ENCODE measurements at regions not wholly inside any gene's neighbourhood (a gene's known extent, or its start where the extent isn't known, plus 50 kb on each side); places are given as distances from the start of the nearest gene placed in this dataset.

DNA sequence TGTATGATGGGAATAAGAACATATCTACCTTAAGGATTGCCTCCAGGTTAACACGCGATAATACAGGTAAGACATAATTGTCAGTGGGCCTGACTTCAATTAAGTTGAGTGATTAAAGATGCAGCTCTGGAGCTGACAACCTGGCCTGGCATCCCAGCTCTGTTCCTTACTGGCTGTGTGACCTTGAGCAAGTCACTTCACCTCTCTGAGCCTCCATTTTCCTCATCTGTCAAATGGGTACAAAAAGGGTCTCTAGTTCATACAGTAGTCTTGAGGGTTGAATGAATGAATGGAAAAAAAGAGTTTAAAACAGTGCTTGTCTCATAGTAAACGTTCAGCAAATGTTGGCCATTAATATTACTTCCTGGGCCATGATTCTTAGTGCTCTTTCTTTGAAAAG lies 213.9 kb downstream of the PHETA1 start:
- H3K27me3 ChIP-seq (ENCODE audit: control insufficient read depth in 3 of 3, insufficient read depth in 3 of 3, low read length in 3 of 3): peaks cover 13 to 37% (median 24%) of the 10 kb centered on the region in 3 donors
- H3K9ac ChIP-seq (ENCODE audit: low read depth in 1 of 3, low read length in 3 of 3): no peak overlapping the region
- peaks cover 0 to 3% (median 3%) of the 10 kb centered on the region in 3 donors for H3K4me1 ChIP-seq (ENCODE audit: control insufficient read depth in 3 of 3, insufficient read depth in 3 of 3, low read length in 3 of 3)
- no peaks in the 10 kb centered on the region for H3K36me3 ChIP-seq (ENCODE audit: control insufficient read depth in 3 of 3, insufficient read depth in 3 of 3, low read length in 3 of 3)
- no peaks in the 10 kb centered on the region for H3K9me3 ChIP-seq (ENCODE audit: control insufficient read depth in 3 of 3, low read length in 3 of 3)
- H3K4me3 ChIP-seq (ENCODE audit: low read length in 3 of 3): no peak overlapping the region
- H3K27ac ChIP-seq (ENCODE audit: low read depth, low read length): no peak overlapping the region

DNA sequence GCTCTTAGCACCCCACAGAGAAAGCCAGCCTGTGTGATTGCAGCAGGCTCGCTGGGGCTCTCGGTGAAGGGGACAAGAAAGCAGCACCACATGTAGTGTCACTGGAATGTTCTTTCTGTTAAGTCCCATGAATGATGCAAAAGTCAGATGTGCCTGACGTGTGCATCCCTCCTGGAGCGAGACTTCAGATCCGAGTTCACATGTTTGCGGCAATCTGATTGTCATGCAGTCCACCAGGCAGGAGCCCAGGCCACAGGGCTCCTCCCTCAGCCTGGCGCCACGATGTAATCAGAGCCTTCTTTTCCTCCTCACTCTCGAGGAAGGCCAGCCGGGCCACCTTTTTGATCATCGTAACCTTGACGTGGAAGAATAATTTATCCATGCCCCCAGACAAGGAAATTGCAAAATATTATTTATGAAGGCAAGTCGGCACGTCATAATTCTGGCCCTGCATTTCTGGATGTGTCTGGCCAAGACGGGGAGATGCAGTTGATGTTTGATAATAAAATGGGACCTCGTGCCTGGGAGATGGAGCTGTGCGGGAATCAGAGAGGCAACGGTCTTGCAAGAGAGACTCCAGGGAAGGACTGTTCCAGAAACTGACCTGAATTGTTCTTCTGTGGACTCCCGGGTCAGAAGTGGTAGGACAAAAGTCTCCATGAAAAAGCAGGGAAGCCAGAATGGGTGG lies 214.6 kb downstream of the PHETA1 start:
- Histone ChIP-seq H3K9ac (ENCODE audit: low read depth in 1 of 3, low read length in 3 of 3) (no peak overlapping the region), H3K4me1 (ENCODE audit: control insufficient read depth in 3 of 3, insufficient read depth in 3 of 3, low read length in 3 of 3) (peaks cover 0 to 3% (median 3%) of the 10 kb centered on the region in 3 donors), H3K9me3 (ENCODE audit: control insufficient read depth in 3 of 3, low read length in 3 of 3) (no peaks in the 10 kb centered on the region), H3K36me3 (ENCODE audit: control insufficient read depth in 3 of 3, insufficient read depth in 3 of 3, low read length in 3 of 3) (no peaks in the 10 kb centered on the region), H3K27me3 (ENCODE audit: control insufficient read depth in 3 of 3, insufficient read depth in 3 of 3, low read length in 3 of 3) (peaks cover 13 to 43% (median 26%) of the 10 kb centered on the region in 3 donors), H3K4me3 (ENCODE audit: low read length in 3 of 3) (no peak overlapping the region), H3K27ac (ENCODE audit: low read depth, low read length) (no peak overlapping the region)

DNA sequence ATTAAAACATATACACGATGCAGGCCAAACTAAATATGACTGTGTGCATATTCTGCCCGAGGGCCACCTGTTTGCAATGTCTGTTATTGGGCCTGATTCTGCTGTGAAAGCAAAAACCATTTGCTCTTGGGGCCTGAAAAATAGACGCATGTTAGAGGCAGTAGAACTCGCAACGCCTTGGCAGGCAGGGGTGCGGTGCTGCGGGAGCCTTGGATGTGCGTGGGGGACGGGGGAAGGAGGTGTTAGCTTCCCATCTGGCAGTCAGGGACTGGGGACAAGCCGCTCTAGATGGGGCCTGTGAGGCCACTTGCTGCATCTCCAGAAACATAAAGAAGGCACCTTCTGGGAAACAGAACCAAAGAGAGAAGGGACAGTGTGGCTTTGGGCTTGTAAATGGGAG lies 216.3 kb downstream of the PHETA1 start:
- no peak overlapping the region for H3K27ac ChIP-seq (ENCODE audit: low read depth, low read length)
- H3K9me3 ChIP-seq (ENCODE audit: control insufficient read depth in 3 of 3, low read length in 3 of 3): no peaks in the 10 kb centered on the region
- no peaks in the 10 kb centered on the region for H3K36me3 ChIP-seq (ENCODE audit: control insufficient read depth in 3 of 3, insufficient read depth in 3 of 3, low read length in 3 of 3)
- H3K27me3 ChIP-seq (ENCODE audit: control insufficient read depth in 3 of 3, insufficient read depth in 3 of 3, low read length in 3 of 3): peaks cover 13 to 38% (median 33%) of the 10 kb centered on the region in 3 donors
- H3K4me3 ChIP-seq (ENCODE audit: low read length in 3 of 3): no peak overlapping the region
- H3K4me1 ChIP-seq (ENCODE audit: control insufficient read depth in 3 of 3, insufficient read depth in 3 of 3, low read length in 3 of 3): peaks cover 0 to 3% (median 3%) of the 10 kb centered on the region in 3 donors
- no peak overlapping the region for H3K9ac ChIP-seq (ENCODE audit: low read depth in 1 of 3, low read length in 3 of 3)

DNA sequence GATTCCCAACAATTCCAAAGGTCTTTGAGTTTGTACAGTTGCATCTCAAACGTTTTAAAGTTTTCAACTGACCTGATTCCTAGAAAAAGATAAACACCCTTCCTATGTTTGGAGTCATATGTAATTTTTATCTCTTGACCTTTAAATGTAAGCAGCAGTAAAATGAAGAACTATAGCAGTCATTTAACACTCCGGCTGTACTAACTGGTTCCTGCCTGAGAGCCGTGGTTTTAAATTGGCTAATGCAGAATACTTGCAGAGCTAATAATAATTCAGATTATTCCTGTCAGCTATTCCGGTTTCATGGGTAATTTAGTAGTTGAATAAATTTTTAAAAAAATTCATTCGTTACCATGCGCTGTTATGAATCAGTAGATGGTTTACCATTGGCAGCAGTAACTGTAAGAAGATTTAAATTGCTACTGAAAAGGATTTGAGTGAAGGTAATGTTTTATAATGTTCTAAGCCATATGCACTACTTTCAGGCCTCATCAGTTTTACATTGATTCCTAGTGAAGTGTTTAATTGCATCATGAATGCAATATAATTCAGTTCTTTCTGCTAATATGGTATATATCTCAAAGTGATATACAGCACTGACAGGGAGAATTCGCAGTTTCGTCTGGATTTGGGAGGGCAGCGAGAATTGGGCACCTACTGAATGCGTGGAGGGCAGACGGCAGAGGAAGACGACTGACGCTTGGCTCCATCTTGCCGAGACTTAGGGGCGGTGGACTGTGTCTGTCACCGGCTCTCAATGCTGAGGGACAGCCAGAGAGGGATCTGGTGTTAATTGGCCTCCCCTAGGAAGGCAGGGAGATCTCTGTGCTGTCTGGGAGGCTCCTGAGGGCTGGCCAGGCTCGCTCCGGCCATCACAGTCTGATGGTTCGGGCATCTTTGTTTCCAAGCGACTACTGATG lies 217.7 kb downstream of the PHETA1 start:
- Histone ChIP-seq H3K4me3 (ENCODE audit: low read length in 3 of 3) (no peak overlapping the region), H3K27ac (ENCODE audit: low read depth, low read length) (no peak overlapping the region), H3K9me3 (ENCODE audit: control insufficient read depth in 3 of 3, low read length in 3 of 3) (no peaks in the 10 kb centered on the region), H3K4me1 (ENCODE audit: control insufficient read depth in 3 of 3, insufficient read depth in 3 of 3, low read length in 3 of 3) (peaks cover 0 to 3% (median 3%) of the 10 kb centered on the region in 3 donors), H3K9ac (ENCODE audit: low read depth in 1 of 3, low read length in 3 of 3) (no peak overlapping the region), H3K27me3 (ENCODE audit: control insufficient read depth in 3 of 3, insufficient read depth in 3 of 3, low read length in 3 of 3) (peaks cover 13 to 39% (median 36%) of the 10 kb centered on the region in 3 donors), H3K36me3 (ENCODE audit: control insufficient read depth in 3 of 3, insufficient read depth in 3 of 3, low read length in 3 of 3) (no peaks in the 10 kb centered on the region)

DNA sequence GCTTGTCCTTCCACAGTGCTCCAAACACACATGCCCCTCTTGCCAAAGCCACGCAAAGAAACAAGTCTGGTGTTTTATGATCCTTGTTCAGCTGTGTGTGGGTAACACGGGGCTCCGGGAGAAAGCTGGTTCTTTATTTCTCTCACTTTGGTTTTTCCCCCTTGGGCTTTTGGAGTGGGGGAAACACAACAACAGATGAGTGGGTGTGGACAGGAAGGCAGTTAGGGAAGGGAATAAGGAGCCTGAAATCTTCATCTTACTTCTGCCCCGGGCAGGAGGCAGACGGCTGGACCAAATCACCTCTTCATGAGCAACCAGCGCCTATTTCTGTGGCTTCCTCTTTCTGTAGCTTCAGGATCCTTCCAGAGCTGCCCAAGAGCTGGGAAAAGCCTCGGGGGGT lies 218.5 kb downstream of the PHETA1 start:
- no peaks in the 10 kb centered on the region for H3K9me3 ChIP-seq (ENCODE audit: control insufficient read depth in 3 of 3, low read length in 3 of 3)
- peaks cover 13 to 35% (median 31%) of the 10 kb centered on the region in 3 donors for H3K27me3 ChIP-seq (ENCODE audit: control insufficient read depth in 3 of 3, insufficient read depth in 3 of 3, low read length in 3 of 3)
- no peak overlapping the region for H3K9ac ChIP-seq (ENCODE audit: low read depth in 1 of 3, low read length in 3 of 3)
- H3K4me1 ChIP-seq (ENCODE audit: control insufficient read depth in 3 of 3, insufficient read depth in 3 of 3, low read length in 3 of 3): peaks cover 0 to 3% (median 3%) of the 10 kb centered on the region in 3 donors
- H3K4me3 ChIP-seq (ENCODE audit: low read length in 3 of 3): no peak overlapping the region
- H3K36me3 ChIP-seq (ENCODE audit: control insufficient read depth in 3 of 3, insufficient read depth in 3 of 3, low read length in 3 of 3): no peaks in the 10 kb centered on the region
- H3K27ac ChIP-seq (ENCODE audit: low read depth, low read length): no peak overlapping the region

DNA sequence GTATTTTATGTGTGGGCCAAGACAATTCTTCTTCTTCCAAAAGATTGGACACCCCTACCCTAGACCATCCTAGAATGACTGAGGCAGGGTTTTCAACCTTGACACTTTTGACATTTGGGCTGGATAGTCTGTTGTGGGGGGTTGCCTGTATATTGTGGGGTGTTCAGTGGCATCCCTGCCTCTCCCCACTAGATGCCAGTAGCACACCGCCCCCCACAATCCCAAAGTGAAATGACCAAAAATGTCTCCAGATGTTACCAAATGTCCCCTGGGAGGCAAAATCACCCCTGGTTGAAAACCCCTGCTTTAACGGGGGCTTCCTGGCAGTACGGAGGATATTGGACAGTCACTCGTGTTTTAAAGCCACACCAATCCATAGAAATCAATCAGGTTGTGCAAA lies 219.6 kb downstream of the PHETA1 start:
- Histone ChIP-seq H3K4me1 (ENCODE audit: control insufficient read depth in 3 of 3, insufficient read depth in 3 of 3, low read length in 3 of 3) (peaks cover 0 to 3% (median 0%) of the 10 kb centered on the region in 3 donors), H3K27me3 (ENCODE audit: control insufficient read depth in 3 of 3, insufficient read depth in 3 of 3, low read length in 3 of 3) (peaks cover 8 to 33% (median 28%) of the 10 kb centered on the region in 3 donors), H3K9ac (ENCODE audit: low read depth in 1 of 3, low read length in 3 of 3) (no peak overlapping the region), H3K4me3 (ENCODE audit: low read length in 3 of 3) (no peak overlapping the region), H3K27ac (ENCODE audit: low read depth, low read length) (no peak overlapping the region), H3K9me3 (ENCODE audit: control insufficient read depth in 3 of 3, low read length in 3 of 3) (no peaks in the 10 kb centered on the region), H3K36me3 (ENCODE audit: control insufficient read depth in 3 of 3, insufficient read depth in 3 of 3, low read length in 3 of 3) (no peaks in the 10 kb centered on the region)

DNA sequence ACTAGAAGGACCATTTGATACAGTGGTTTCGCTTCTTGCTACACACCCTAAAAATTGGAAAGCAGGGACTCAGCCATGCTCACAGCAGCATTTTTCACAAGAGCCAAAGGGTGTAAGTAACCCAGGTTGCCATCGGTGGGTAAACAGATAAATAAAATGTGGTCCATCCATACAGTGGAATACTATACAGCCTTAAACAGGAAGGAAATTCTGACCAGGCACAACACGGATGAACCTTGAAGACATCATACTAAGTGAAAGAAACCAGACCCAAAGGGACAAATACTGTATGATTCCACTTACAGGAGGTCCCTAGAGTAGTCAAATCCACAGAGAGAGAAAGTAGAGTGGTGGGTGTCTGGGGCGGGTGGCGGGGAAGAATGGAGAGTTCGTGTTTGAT lies 220.9 kb downstream of the PHETA1 start:
- H3K4me1 ChIP-seq (ENCODE audit: control insufficient read depth in 3 of 3, insufficient read depth in 3 of 3, low read length in 3 of 3): no peaks in the 10 kb centered on the region
- no peak overlapping the region for H3K4me3 ChIP-seq (ENCODE audit: low read length in 3 of 3)
- no peaks in the 10 kb centered on the region for H3K36me3 ChIP-seq (ENCODE audit: control insufficient read depth in 3 of 3, insufficient read depth in 3 of 3, low read length in 3 of 3)
- no peaks in the 10 kb centered on the region for H3K9me3 ChIP-seq (ENCODE audit: control insufficient read depth in 3 of 3, low read length in 3 of 3)
- no peak overlapping the region for H3K9ac ChIP-seq (ENCODE audit: low read depth in 1 of 3, low read length in 3 of 3)
- peaks cover 0 to 31% (median 23%) of the 10 kb centered on the region in 3 donors for H3K27me3 ChIP-seq (ENCODE audit: control insufficient read depth in 3 of 3, insufficient read depth in 3 of 3, low read length in 3 of 3)
- no peak overlapping the region for H3K27ac ChIP-seq (ENCODE audit: low read depth, low read length)

DNA sequence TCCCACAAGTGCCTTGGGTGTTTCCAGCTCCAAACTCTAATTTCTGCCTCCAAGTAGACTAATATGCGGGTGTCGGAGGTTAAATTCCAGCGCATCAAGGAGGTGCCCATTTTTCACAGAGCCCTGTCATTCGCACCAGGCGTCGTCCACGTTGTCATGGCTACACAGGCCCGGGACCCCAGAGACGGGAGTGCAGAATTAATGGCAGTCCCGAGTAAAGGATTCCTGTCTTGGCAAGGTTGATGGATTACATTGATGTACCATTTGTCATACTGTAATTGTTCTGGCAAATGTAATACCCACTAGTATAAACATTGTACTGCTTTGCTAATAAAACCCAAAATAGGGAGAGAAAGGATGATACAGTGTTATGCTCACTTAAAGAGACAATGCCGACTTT lies 222.9 kb upstream of the MYL2 start:
- Histone ChIP-seq H3K27me3 (ENCODE audit: control insufficient read depth in 3 of 3, insufficient read depth in 3 of 3, low read length in 3 of 3) (peaks cover 5 to 23% (median 13%) of the 10 kb centered on the region in 3 donors), H3K9ac (ENCODE audit: low read depth in 1 of 3, low read length in 3 of 3) (no peak overlapping the region), H3K36me3 (ENCODE audit: control insufficient read depth in 3 of 3, insufficient read depth in 3 of 3, low read length in 3 of 3) (no peaks in the 10 kb centered on the region), H3K4me1 (ENCODE audit: control insufficient read depth in 3 of 3, insufficient read depth in 3 of 3, low read length in 3 of 3) (no peaks in the 10 kb centered on the region), H3K9me3 (ENCODE audit: control insufficient read depth in 3 of 3, low read length in 3 of 3) (no peaks in the 10 kb centered on the region), H3K4me3 (ENCODE audit: low read length in 3 of 3) (no peak overlapping the region), H3K27ac (ENCODE audit: low read depth, low read length) (no peak overlapping the region)

DNA sequence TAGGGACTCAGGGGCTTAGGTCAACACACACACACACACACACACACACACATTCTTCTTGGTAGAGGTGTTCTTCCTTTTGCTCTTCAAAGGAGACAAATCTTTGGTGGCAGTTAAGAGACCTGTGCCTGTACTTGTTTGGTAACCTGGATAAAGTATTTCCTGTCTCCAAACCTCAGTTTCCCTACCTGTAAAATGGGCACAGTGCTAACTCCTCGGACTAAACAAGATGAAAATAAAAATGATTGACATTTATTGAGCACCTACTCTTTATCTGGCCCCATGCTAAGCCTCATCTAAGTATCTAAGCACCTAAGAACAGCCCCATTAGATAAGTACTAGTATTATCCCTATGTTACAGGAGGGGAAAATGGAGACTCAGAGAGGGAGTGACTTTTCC lies 220.8 kb upstream of the MYL2 start:
- Histone ChIP-seq H3K9ac (ENCODE audit: low read depth in 1 of 3, low read length in 3 of 3) (no peak overlapping the region), H3K36me3 (ENCODE audit: control insufficient read depth in 3 of 3, insufficient read depth in 3 of 3, low read length in 3 of 3) (no peaks in the 10 kb centered on the region), H3K4me3 (ENCODE audit: low read length in 3 of 3) (no peak overlapping the region), H3K27ac (ENCODE audit: low read depth, low read length) (no peak overlapping the region), H3K4me1 (ENCODE audit: control insufficient read depth in 3 of 3, insufficient read depth in 3 of 3, low read length in 3 of 3) (no peaks in the 10 kb centered on the region), H3K9me3 (ENCODE audit: control insufficient read depth in 3 of 3, low read length in 3 of 3) (no peaks in the 10 kb centered on the region), H3K27me3 (ENCODE audit: control insufficient read depth in 3 of 3, insufficient read depth in 3 of 3, low read length in 3 of 3) (peaks cover 3 to 23% (median 5%) of the 10 kb centered on the region in 3 donors)

DNA sequence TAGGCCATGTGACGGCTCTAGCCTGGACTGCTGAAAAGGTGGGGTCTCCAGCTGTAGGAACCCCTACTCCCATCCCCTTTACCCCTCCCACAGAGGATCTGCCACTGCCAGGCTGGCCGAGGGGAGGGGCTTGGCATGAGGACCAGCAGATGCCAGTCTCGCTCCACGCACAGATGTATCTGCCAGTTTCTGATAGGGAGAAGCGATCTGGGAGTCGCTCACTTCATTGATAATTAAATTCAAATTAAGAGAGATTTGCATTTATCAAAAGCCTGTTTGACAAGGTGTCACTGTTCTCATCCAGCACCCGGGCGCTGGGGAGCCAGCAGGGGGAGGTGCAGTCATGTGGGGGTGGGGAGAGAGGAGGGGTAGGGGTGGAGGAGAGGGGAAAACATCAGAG lies 217.6 kb upstream of the MYL2 start:
- Histone ChIP-seq H3K27ac (ENCODE audit: low read depth, low read length) (no peak overlapping the region), H3K4me3 (ENCODE audit: low read length in 3 of 3) (no peak overlapping the region), H3K9ac (ENCODE audit: low read depth in 1 of 3, low read length in 3 of 3) (no peak overlapping the region), H3K36me3 (ENCODE audit: control insufficient read depth in 3 of 3, insufficient read depth in 3 of 3, low read length in 3 of 3) (no peaks in the 10 kb centered on the region), H3K4me1 (ENCODE audit: control insufficient read depth in 3 of 3, insufficient read depth in 3 of 3, low read length in 3 of 3) (no peaks in the 10 kb centered on the region), H3K27me3 (ENCODE audit: control insufficient read depth in 3 of 3, insufficient read depth in 3 of 3, low read length in 3 of 3) (peaks cover 3 to 17% (median 5%) of the 10 kb centered on the region in 3 donors), H3K9me3 (ENCODE audit: control insufficient read depth in 3 of 3, low read length in 3 of 3) (peaks cover 0 to 3% (median 0%) of the 10 kb centered on the region in 3 donors)

Measured in skeletal muscle tissue (tissue), 3 donors.